COLO668 (cell line): ENCODE measurements at regions not wholly inside any gene's neighbourhood (a gene's known extent, or its start where the extent isn't known, plus 50 kb on each side); places are given as distances from the start of the nearest gene placed in this dataset.
A peak's percentile ranks its signal among the peaks of the same experiment; 100 is the strongest.

Experiments
- DNase-seq: peaks from one replicate; lab custom pipeline; 2025; ENCODE audit not compliant: unreplicated experiment; lab: John Stamatoyannopoulos, UW

GRCh38 chr11:112355726-112356125, 95.1 kb upstream of the PLET1 start:
- DNase-seq, result peak; percentile 47

GRCh38 chr11:112357488-112357887, 96.8 kb upstream of the PLET1 start:
- DNase-seq, result no peak

GRCh38 chr11:112361396-112361795, 100.7 kb upstream of the PLET1 start:
- DNase-seq, result no peak

GRCh38 chr11:112363527-112363926, 102.9 kb upstream of the PLET1 start:
- DNase-seq, result no peak

GRCh38 chr11:112364962-112365481, 104.4 kb upstream of the PLET1 start:
- no peak for DNase-seq

GRCh38 chr11:112366012-112366411, 105.4 kb upstream of the PLET1 start:
- DNase-seq, result no peak

GRCh38 chr11:112366777-112367176, 106.1 kb upstream of the PLET1 start:
- no peak for DNase-seq

- no peak for DNase-seq
These were observed 106.8 kb upstream of the PLET1 start for GRCh38 chr11:112367461-112367860.

GRCh38 chr11:112367895-112368294, 107.2 kb upstream of the PLET1 start:
- DNase-seq, result no peak

GRCh38 chr11:112368381-112368780, 107.7 kb upstream of the PLET1 start:
- DNase-seq, result no peak

- no peak for DNase-seq
These were observed 108.7 kb upstream of the PLET1 start for GRCh38 chr11:112369374-112369773.

GRCh38 chr11:112369916-112370315, 109.3 kb upstream of the PLET1 start:
- DNase-seq, result no peak

GRCh38 chr11:112374486-112375140, 114.0 kb upstream of the PLET1 start:
- no peak for DNase-seq

- no peak for DNase-seq
These were observed 117.3 kb upstream of the PLET1 start for GRCh38 chr11:112377946-112378345.

GRCh38 chr11:112380464-112380863, 119.8 kb upstream of the PLET1 start:
- no peak for DNase-seq

- DNase-seq, result no peak
These were observed 120.9 kb upstream of the PLET1 start for GRCh38 chr11:112381578-112381977.

- DNase-seq, result no peak
These were observed 121.9 kb upstream of the PLET1 start for GRCh38 chr11:112382561-112382960.

- DNase-seq, result no peak
These were observed 127.8 kb upstream of the PLET1 start for GRCh38 chr11:112388496-112388895.

- no peak for DNase-seq
These were observed 130.4 kb upstream of the PLET1 start for GRCh38 chr11:112391086-112391485.

GRCh38 chr11:112392904-112393303, 132.2 kb upstream of the PLET1 start:
- peak; percentile 27 for DNase-seq

GRCh38 chr11:112394304-112394703, 133.6 kb upstream of the PLET1 start:
- DNase-seq, result no peak

- DNase-seq, result no peak
These were observed 135.4 kb upstream of the PLET1 start for GRCh38 chr11:112396076-112396475.

- no peak for DNase-seq
These were observed 138.3 kb upstream of the PLET1 start for GRCh38 chr11:112398798-112399478.
